ENCODE measurements at regions not wholly inside any gene's neighbourhood (a gene's known extent, or its start where the extent isn't known, plus 50 kb on each side); places are given as distances from the start of the nearest gene placed in this dataset.
A peak's percentile ranks its signal among the peaks of the same experiment; 100 is the strongest.

GRCh38 chr6:27757307-27757706, 154.9 kb downstream of the OR2B2 start:
- H3K4me3 ChIP-seq (ENCODE audit: low read depth, low read length), result no peak overlapping the region
- no peak for TF ChIP-seq CTCF (IDR thresholded peaks at IDR 0.05; ENCODE audit: control insufficient read depth, extremely low read depth, insufficient read depth)
- DNase-seq (ENCODE audit: low read depth), result no peak

DNA sequence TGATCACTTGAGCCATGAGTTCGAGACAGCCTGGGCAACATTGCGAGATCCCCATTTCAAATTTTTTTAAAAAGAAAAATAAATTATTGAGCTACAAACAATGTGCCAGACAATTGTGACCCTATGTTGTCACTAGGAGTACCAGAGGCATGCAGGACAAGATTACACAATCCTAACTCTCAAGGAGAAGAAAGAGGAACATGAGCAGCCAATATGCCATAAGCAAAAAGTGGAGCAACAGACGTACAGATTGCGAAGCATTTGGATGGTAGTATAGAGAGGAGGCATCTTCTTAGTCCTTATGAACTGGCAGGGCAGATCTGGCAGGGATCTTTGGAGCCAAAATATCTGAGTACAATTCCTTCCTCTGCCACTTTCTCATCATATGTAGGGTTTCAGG, 156.4 kb downstream of the OR2B2 start:
- TF ChIP-seq CTCF (IDR thresholded peaks at IDR 0.05; ENCODE audit: control insufficient read depth, extremely low read depth, insufficient read depth), result no peak
- H3K4me3 ChIP-seq (ENCODE audit: low read depth, low read length), result no peak overlapping the region
- no peak for DNase-seq (ENCODE audit: low read depth)

- no peak for TF ChIP-seq CTCF (IDR thresholded peaks at IDR 0.05; ENCODE audit: control insufficient read depth, extremely low read depth, insufficient read depth)
- no peak for DNase-seq (ENCODE audit: low read depth)
- peak overlapping the region; percentile 94 for H3K4me3 ChIP-seq (ENCODE audit: low read depth, low read length)
Observed at GRCh38 chr6:27754408-27754782, 157.8 kb downstream of the OR2B2 start.

- peak overlapping the region; percentile 94 for H3K4me3 ChIP-seq (ENCODE audit: low read depth, low read length)
- peak; percentile 54 for DNase-seq (ENCODE audit: low read depth)
- TF ChIP-seq CTCF (IDR thresholded peaks at IDR 0.05; ENCODE audit: control insufficient read depth, extremely low read depth, insufficient read depth), result 0 out of 2 replicates have a peak, but pooled peaks have one; percentile 5
Observed at GRCh38 chr6:27753668-27754407, 158.4 kb downstream of the OR2B2 start.

GRCh38 chr6:27752038-27752885, 159.9 kb downstream of the OR2B2 start:
- peak; percentile 70 for DNase-seq (ENCODE audit: low read depth)
- peak; percentile 82 for TF ChIP-seq CTCF (IDR thresholded peaks at IDR 0.05; ENCODE audit: control insufficient read depth, extremely low read depth, insufficient read depth)
- peak overlapping the region; percentile 94 for H3K4me3 ChIP-seq (ENCODE audit: low read depth, low read length)

DNA sequence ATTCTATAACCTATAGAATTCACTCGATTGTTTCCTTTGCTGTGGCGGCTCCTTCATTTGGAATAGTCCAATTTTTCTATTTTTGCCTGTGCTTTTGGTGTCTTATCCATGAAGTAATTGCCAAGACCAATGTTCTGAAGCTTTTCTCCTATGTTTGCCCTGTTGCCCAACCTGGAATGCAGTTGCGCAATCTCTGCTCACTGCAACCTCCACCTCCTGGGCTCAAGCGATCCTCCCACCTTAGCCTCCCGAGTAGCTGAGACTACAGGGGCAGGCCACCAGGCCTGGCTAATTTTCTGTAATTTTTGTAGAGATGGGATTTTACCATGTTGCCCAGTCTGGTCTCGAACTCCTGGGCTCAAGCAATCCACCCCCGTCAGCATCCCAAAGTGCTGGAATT, 163.5 kb downstream of the OR2B2 start:
- no peak for DNase-seq (ENCODE audit: low read depth)
- no peak for TF ChIP-seq CTCF (IDR thresholded peaks at IDR 0.05; ENCODE audit: control insufficient read depth, extremely low read depth, insufficient read depth)
- no peak overlapping the region for H3K4me3 ChIP-seq (ENCODE audit: low read depth, low read length)
